DMS53 (cell line): ENCODE measurements at regions not wholly inside any gene's neighbourhood (a gene's known extent, or its start where the extent isn't known, plus 50 kb on each side); places are given as distances from the start of the nearest gene placed in this dataset.
A peak's percentile ranks its signal among the peaks of the same experiment; 100 is the strongest.

Experiments
- DNase-seq: peaks from one replicate; lab custom pipeline; 2025; lab: John Stamatoyannopoulos, UW

GRCh38 chr18:67652288-67652687, 135.8 kb upstream of the DSEL start:
- no peak for DNase-seq

- DNase-seq, result no peak
These were observed 134.9 kb upstream of the DSEL start for GRCh38 chr18:67651438-67651837.

GRCh38 chr18:67650686-67651385, 134.3 kb upstream of the DSEL start:
- no peak for DNase-seq

- DNase-seq, result no peak
These were observed 130.4 kb upstream of the DSEL start for GRCh38 chr18:67646890-67647289.

- no peak for DNase-seq
These were observed 127.7 kb upstream of the DSEL start for GRCh38 chr18:67644226-67644625.

GRCh38 chr18:67639872-67640271, 123.4 kb upstream of the DSEL start:
- peak; percentile 33 for DNase-seq

- DNase-seq, result no peak
These were observed 120.3 kb upstream of the DSEL start for GRCh38 chr18:67636597-67637385.

GRCh38 chr18:67634631-67635338, 118.3 kb upstream of the DSEL start:
- no peak for DNase-seq

- no peak for DNase-seq
These were observed 117.4 kb upstream of the DSEL start for GRCh38 chr18:67633939-67634338.

GRCh38 chr18:67621906-67622305, 105.4 kb upstream of the DSEL start:
- DNase-seq, result no peak

- no peak for DNase-seq
These were observed 104.7 kb upstream of the DSEL start for GRCh38 chr18:67621049-67621713.

- peak; percentile 60 for DNase-seq
These were observed 101.5 kb upstream of the DSEL start for GRCh38 chr18:67618061-67618460.

- no peak for DNase-seq
These were observed 99.4 kb upstream of the DSEL start for GRCh38 chr18:67615876-67616275.

GRCh38 chr18:67613731-67614130, 97.2 kb upstream of the DSEL start:
- DNase-seq, result no peak

GRCh38 chr18:67612281-67612680, 95.8 kb upstream of the DSEL start:
- no peak for DNase-seq

GRCh38 chr18:67608615-67609273, 92.2 kb upstream of the DSEL start:
- no peak for DNase-seq

GRCh38 chr18:67608191-67608590, 91.7 kb upstream of the DSEL start:
- no peak for DNase-seq

GRCh38 chr18:67600181-67601180, 84.0 kb upstream of the DSEL start:
- DNase-seq, result peak; percentile 19

GRCh38 chr18:67599277-67599676, 82.8 kb upstream of the DSEL start:
- DNase-seq, result no peak

GRCh38 chr18:67597759-67598158, 81.2 kb upstream of the DSEL start:
- DNase-seq, result no peak

GRCh38 chr18:67596003-67596402, 79.5 kb upstream of the DSEL start:
- no peak for DNase-seq
